Effector memory CD4-positive, alpha-beta T cell (primary cell): ENCODE measurements at regions not wholly inside any gene's neighbourhood (a gene's known extent, or its start where the extent isn't known, plus 50 kb on each side); places are given as distances from the start of the nearest gene placed in this dataset.

Experiments
- DNase-seq, 3 donors: peaks; one replicate each; pipeline ENCODE4 v3.0.0-alpha.2; 2020
- H3K27ac ChIP-seq: 2 replicates; pipeline ENCODE4 v1.7.0; 2013; ENCODE audit warnings: mild to moderate bottlenecking, low read length, moderate library complexity; ENCODE audit not compliant: insufficient read depth, poor library complexity, severe bottlenecking
- H3K27me3 ChIP-seq: replicated peaks from 2 replicates; pipeline ENCODE4 v1.7.0; 2013; ENCODE audit warnings: mild to moderate bottlenecking, low read length; ENCODE audit not compliant: insufficient read depth, control insufficient read depth, poor library complexity, severe bottlenecking
- H3K36me3 ChIP-seq: 2 replicates; pipeline ENCODE4 v1.7.0; 2013; ENCODE audit warnings: mild to moderate bottlenecking, low read length, moderate library complexity; ENCODE audit not compliant: control insufficient read depth, insufficient read depth
- H3K4me1 ChIP-seq: 2 replicates; pipeline ENCODE4 v1.7.0; 2013; ENCODE audit warnings: low read length, mild to moderate bottlenecking; ENCODE audit not compliant: control insufficient read depth, insufficient read depth, poor library complexity, severe bottlenecking
- H3K4me3 ChIP-seq: 2 replicates; pipeline ENCODE4 v1.7.0; 2013; ENCODE audit warnings: low read length, low read depth, mild to moderate bottlenecking; ENCODE audit not compliant: insufficient read depth, poor library complexity, severe bottlenecking
- H3K9me3 ChIP-seq: 2 replicates; pipeline ENCODE4 v1.7.0; 2013; ENCODE audit warnings: mild to moderate bottlenecking, low read length, moderate library complexity; ENCODE audit not compliant: control insufficient read depth

DNA sequence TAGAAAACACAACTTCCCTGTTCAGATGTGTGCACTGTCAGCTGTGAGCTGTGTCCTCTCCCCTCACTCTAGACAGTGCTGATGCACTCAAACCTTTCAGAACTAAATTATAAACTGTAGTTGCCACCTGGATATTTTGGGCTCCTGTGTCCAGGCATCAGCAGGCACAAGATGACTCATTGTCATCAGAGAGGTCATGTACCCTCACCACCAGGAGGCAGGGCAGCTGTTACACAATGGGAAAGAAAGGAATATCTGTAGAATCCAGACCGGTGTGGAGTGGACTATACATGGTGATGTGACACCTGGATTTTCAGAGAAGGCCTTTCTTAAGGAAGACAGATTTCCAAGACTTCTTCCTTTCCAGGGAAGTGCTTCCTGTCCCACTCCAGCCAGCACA, 854.4 kb upstream of the AGA start:
- no peaks in the 10 kb centered on the region for H3K27me3 ChIP-seq
- no peak overlapping the region for H3K4me3 ChIP-seq
- no peaks in the 10 kb centered on the region for H3K4me1 ChIP-seq
- no peaks in the 10 kb centered on the region for H3K36me3 ChIP-seq
- H3K9me3 ChIP-seq: no peaks in the 10 kb centered on the region
- H3K27ac ChIP-seq: no peak overlapping the region
- DNase-seq: no peak

DNA sequence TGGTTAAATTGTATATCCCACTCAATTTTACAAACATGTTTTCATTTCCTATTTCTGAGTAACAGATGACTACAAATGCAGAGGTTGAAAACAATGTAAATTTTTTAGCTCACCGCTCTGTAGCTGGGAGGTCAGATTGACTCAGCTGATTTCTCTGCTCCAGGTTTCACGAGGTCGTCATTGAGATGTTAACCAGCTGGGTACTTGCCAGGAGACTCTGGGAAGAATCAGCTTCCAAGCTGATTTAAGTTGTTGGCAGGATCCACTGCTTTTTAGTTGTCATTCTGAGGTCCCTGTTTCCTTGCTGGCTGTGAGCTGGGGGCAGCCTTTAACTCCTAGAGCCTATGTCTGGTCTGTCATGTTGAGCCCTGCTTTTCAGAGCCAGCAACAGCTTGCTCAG, 864.3 kb upstream of the AGA start:
- H3K9me3 ChIP-seq: no peaks in the 10 kb centered on the region
- H3K27ac ChIP-seq: no peak overlapping the region
- H3K27me3 ChIP-seq: no peaks in the 10 kb centered on the region
- no peak for DNase-seq
- H3K4me1 ChIP-seq: no peaks in the 10 kb centered on the region
- H3K36me3 ChIP-seq: no peaks in the 10 kb centered on the region
- H3K4me3 ChIP-seq: no peak overlapping the region

DNA sequence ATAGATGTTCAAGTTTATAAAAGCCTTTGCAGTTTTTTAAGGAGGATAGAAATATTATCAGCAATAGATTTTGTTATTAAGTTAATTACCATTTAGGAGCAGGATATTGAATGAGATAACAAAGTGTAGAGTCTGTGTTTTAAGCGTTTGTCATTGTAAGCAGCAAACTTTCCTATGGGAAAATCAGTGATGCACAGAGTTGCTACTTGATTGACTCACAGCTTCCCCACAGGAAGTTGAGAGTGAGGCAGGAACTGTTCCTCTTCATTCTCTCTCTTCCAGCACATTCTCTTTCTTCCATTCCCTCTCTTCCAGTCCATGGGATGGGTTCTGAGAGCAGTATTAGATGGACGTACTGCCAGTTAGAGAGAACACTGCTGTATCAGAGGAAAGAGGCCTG, 867.7 kb upstream of the AGA start:
- Histone ChIP-seq H3K36me3 (no peaks in the 10 kb centered on the region), H3K4me1 (no peaks in the 10 kb centered on the region), H3K9me3 (no peaks in the 10 kb centered on the region), H3K27me3 (no peaks in the 10 kb centered on the region), H3K4me3 (no peak overlapping the region), H3K27ac (no peak overlapping the region)
- no peak for DNase-seq

DNA sequence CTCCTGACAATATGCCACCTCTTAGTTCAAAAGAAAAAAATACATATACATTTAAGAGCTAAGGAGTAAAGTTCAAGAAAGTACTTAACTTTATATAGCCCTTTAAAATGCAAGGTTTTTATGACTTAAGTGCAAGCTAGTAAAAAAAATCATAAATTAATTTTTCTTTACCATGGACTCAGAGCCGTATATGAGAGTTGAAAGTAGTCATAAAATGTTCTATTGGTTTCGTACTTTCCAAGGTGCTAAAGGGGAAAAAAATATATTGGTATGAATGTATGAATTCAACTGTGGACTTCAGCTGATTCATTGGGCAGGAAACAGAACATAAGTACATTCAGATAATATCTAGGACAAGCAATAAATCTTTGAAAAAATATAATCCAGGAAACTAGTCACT, 869.8 kb upstream of the AGA start:
- no peak overlapping the region for H3K4me3 ChIP-seq
- no peaks in the 10 kb centered on the region for H3K36me3 ChIP-seq
- H3K27ac ChIP-seq: no peak overlapping the region
- no peak for DNase-seq
- no peaks in the 10 kb centered on the region for H3K27me3 ChIP-seq
- H3K4me1 ChIP-seq: no peaks in the 10 kb centered on the region
- no peaks in the 10 kb centered on the region for H3K9me3 ChIP-seq

DNA sequence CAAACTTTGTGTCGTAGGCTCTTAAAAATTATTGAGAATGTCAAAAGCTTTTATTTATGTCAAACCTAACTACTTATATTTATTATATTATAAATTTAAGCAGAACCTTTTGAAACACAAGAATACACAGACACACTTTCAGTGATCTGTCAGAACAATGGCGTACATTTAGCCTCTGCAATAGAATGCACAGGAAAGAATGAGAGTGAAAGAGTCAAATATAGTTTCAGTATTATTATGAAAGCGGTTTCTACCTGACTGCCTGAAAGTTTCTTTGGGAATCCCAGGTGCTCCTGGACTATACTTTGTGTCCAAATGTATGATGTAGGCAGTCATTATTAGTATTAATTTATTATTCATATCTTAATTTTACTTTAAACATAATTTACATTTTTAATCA, 872.0 kb upstream of the AGA start:
- no peak overlapping the region for H3K4me3 ChIP-seq
- H3K4me1 ChIP-seq: no peaks in the 10 kb centered on the region
- no peaks in the 10 kb centered on the region for H3K9me3 ChIP-seq
- no peaks in the 10 kb centered on the region for H3K27me3 ChIP-seq
- H3K36me3 ChIP-seq: no peaks in the 10 kb centered on the region
- DNase-seq: no peak
- no peak overlapping the region for H3K27ac ChIP-seq

DNA sequence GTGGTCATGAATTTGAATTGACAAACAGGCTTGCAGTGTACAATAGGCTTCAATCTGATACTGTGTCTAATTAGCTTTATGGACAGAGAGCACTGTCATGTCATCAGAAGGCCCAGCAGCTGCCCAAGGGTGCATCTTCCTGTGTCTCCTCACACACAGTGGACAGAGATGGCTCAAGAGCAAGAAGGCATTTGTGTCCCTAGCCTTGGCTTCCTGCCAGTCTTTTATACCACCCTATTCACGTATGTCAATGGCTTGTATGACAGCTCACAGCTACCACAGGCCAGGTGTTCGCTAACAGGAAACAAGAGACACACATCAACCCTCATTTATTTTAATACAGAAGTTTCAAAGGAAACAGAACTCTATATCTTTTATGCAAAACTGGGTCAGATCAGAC, 874.0 kb upstream of the AGA start:
- H3K4me3 ChIP-seq: no peak overlapping the region

DNA sequence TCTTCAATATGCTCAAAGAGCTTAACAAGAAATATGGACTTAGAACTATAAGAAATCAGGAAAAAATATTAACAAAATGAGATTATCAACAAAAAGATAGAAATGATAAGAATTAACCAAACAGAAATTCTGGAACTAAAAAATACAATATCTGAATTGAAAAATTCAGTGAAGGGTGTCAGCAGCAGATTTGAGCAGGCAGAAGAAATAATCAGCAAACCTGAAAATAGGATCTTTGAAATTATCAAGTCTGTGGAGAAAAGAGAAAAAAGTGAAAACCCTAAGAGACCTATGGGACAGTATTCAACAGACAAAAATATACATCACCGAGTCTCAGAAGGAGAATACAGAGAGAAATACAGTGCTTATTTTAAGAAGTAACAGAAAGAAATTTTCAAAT, 877.8 kb upstream of the AGA start:
- Histone ChIP-seq H3K27ac (no peak overlapping the region), H3K9me3 (no peaks in the 10 kb centered on the region), H3K36me3 (no peaks in the 10 kb centered on the region), H3K4me3 (no peak overlapping the region), H3K4me1 (no peaks in the 10 kb centered on the region), H3K27me3 (no peaks in the 10 kb centered on the region)
- DNase-seq: no peak

More for the DNA sequence above, 874.0 kb upstream of the AGA start:
- Histone ChIP-seq H3K9me3 (no peaks in the 10 kb centered on the region), H3K27ac (no peak overlapping the region), H3K27me3 (no peaks in the 10 kb centered on the region), H3K36me3 (no peaks in the 10 kb centered on the region), H3K4me1 (no peaks in the 10 kb centered on the region)
- DNase-seq: no peak

DNA sequence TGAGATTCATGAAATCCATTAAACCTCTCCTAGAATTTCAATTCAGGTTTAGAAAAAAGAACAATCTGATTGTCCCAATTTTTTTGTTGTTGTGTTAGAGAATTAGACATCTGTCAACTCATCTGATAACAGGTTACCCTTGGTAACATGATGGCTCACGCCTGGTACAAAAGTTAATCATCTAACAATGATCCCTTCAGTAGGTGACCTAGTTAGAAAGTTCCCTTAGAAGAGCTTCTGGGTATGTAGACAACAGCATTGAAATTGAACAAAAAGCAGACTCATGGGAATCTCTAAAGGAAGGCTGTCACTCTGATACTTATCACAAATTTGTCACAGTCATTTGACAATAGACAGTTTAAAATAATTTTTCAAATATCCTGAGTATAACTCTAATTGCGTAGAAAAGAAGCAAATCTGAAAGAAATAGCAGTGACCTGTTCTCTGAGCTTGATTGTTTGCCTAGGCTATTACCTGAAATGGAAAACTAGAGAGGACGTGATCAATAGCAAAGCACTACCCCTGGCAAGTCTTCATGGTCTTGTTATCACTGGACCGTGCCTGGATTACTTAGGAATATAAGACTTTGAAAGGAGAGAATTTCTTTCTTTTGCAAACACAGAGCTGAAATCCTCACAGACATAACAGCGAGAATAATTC, 880.4 kb upstream of the AGA start:
- Histone ChIP-seq H3K4me3 (no peak overlapping the region), H3K4me1 (no peaks in the 10 kb centered on the region), H3K27me3 (no peaks in the 10 kb centered on the region), H3K36me3 (no peaks in the 10 kb centered on the region), H3K27ac (no peak overlapping the region), H3K9me3 (no peaks in the 10 kb centered on the region)
- DNase-seq: no peak

DNA sequence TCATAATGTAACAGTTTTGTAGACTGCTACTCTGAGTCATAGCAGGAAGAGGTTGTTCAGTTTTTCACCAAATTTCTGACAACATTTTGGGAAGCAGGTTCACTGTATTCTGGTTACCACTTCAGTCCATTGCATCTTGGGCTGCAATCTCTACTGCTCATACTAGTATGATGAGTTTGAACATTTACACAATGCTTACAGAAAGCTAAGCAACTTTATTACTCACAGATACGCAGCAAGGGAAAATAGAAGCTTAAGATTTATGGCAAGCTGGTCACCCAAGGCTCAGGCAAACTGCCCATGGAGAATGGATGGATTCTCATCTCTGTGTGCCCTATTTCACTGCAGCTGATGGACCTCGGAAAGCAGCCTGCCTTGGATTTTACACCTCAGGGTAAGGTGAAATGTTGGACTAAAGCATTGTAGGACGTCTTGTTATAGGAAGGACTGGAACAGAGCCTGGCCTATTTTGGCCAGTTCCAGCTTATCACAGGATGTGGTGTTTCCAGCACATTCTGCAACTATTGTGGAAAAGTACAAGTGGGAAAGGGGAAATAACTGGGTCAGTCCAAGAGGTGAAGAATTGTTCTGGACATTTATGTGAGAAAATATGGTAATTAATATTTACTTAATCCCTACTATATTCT, 887.1 kb upstream of the AGA start:
- H3K36me3 ChIP-seq: no peaks in the 10 kb centered on the region
- no peak overlapping the region for H3K4me3 ChIP-seq
- no peaks in the 10 kb centered on the region for H3K9me3 ChIP-seq
- no peaks in the 10 kb centered on the region for H3K27me3 ChIP-seq
- DNase-seq: no peak
- H3K4me1 ChIP-seq: no peaks in the 10 kb centered on the region
- no peak overlapping the region for H3K27ac ChIP-seq

DNA sequence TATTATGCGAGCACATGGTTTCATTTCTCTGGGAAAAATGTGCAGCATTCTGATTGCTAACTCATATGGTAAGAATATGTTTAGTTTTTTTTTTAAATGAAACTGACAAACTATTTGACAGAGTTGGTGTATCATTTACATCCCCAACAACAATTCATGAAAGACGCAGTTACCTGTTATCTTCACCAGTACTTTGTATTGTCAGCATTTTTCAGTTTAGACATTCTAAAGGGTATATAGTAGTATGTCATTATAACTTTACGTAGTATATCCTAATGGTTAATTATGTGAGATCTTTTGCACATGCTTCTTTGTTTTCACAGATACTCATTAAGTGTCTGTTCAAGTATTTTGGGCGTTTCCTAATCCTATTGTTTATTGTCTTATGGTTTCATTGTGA, 891.1 kb upstream of the AGA start:
- H3K27ac ChIP-seq: no peak overlapping the region
- H3K36me3 ChIP-seq: no peaks in the 10 kb centered on the region
- DNase-seq: no peak
- H3K27me3 ChIP-seq: no peaks in the 10 kb centered on the region
- no peaks in the 10 kb centered on the region for H3K4me1 ChIP-seq
- no peak overlapping the region for H3K4me3 ChIP-seq
- no peaks in the 10 kb centered on the region for H3K9me3 ChIP-seq
